Brain microvascular endothelial cell (primary cell): ENCODE measurements at regions not wholly inside any gene's neighbourhood (a gene's known extent, or its start where the extent isn't known, plus 50 kb on each side); places are given as distances from the start of the nearest gene placed in this dataset.

Experiments used
- DNase-seq: peaks from one replicate; pipeline ENCODE4 v3.0.0-alpha.2; 2020
- H3K27ac ChIP-seq: fragments of 250-450 bp; sonication (Bioruptor Pico); 2 replicates; pipeline ENCODE4 v1.5.1; 2020; ENCODE audit warnings: mild to moderate bottlenecking, moderate library complexity
- H3K27me3 ChIP-seq: fragments of 250-450 bp; sonication (Bioruptor Pico); replicated peaks from 2 replicates; pipeline ENCODE4 v1.5.1; 2020; ENCODE audit warnings: mild to moderate bottlenecking
- H3K36me3 ChIP-seq: fragments of 250-450 bp; sonication (Bioruptor Pico); replicated peaks from 2 replicates; pipeline ENCODE4 v1.5.1; 2020; ENCODE audit warnings: mild to moderate bottlenecking
- H3K4me3 ChIP-seq: 2 replicates; pipeline ENCODE4 v1.5.1; 2011; ENCODE audit warnings: low read depth, mild to moderate bottlenecking, control low read depth, low read length, moderate library complexity
- CTCF ChIP-seq: IDR thresholded peaks from 2 replicates; pipeline ENCODE4 v1.5.1; 2011; ENCODE audit warnings: low read depth, mild to moderate bottlenecking, moderate library complexity, low read length, control low read depth, inconsistent platforms; ENCODE audit errors: missing control alignments
- in situ Hi-C: cut with HindIII; loops from 2 replicates; pipeline ENCODE4 v1.10.0; 2017; ENCODE audit warnings: low sequenced_read_pairs, low pct_ligation_motif_present

GRCh38 chr5:53339962-53340540 lies 140.4 kb upstream of the FST start:
- no peak for DNase-seq
- no peak for TF ChIP-seq CTCF
- H3K4me3 ChIP-seq, result no peak overlapping the region
- in situ Hi-C loops, result no loop called here
- H3K36me3 ChIP-seq, result no peaks in the 10 kb centered on the region
- no peaks in the 10 kb centered on the region for H3K27me3 ChIP-seq
- no peak overlapping the region for H3K27ac ChIP-seq

- H3K4me3 ChIP-seq, result no peak overlapping the region
- H3K36me3 ChIP-seq, result no peaks in the 10 kb centered on the region
- no peak for TF ChIP-seq CTCF
- H3K27me3 ChIP-seq, result no peaks in the 10 kb centered on the region
- H3K27ac ChIP-seq, result no peak overlapping the region
- DNase-seq, result no peak
- in situ Hi-C loops, result no loop called here
Measured at GRCh38 chr5:53340956-53341750, 139.3 kb upstream of the FST start.

- no peaks in the 10 kb centered on the region for H3K27me3 ChIP-seq
- H3K27ac ChIP-seq, result no peak overlapping the region
- DNase-seq, result no peak
- H3K36me3 ChIP-seq, result no peaks in the 10 kb centered on the region
- in situ Hi-C loops, result no loop called here
- no peak overlapping the region for H3K4me3 ChIP-seq
- TF ChIP-seq CTCF, result no peak
Measured at GRCh38 chr5:53342236-53342635, 138.2 kb upstream of the FST start.

- Histone ChIP-seq H3K27ac (peak overlapping the region; percentile 40), H3K4me3 (no peak overlapping the region), H3K36me3 (no peaks in the 10 kb centered on the region), H3K27me3 (no peaks in the 10 kb centered on the region)
- TF ChIP-seq CTCF, result no peak
- DNase-seq, result peak; percentile 96
- in situ Hi-C loops, result no loop called here
Measured at GRCh38 chr5:53343187-53343586, 137.2 kb upstream of the FST start.

- Histone ChIP-seq H3K27ac (no peak overlapping the region), H3K36me3 (no peaks in the 10 kb centered on the region), H3K27me3 (no peaks in the 10 kb centered on the region), H3K4me3 (no peak overlapping the region)
- no peak for DNase-seq
- TF ChIP-seq CTCF, result no peak
- in situ Hi-C loops, result no loop called here
Measured at GRCh38 chr5:53350368-53350767, 130.1 kb upstream of the FST start.
